PC-9 (cell line): ENCODE measurements at regions not wholly inside any gene's neighbourhood (a gene's known extent, or its start where the extent isn't known, plus 50 kb on each side); places are given as distances from the start of the nearest gene placed in this dataset.

Experiments
- BruUV-seq: library from RNA; stranded (reverse); fragments of 400-500 nt; replicated peaks from 2 replicates; lab custom pipeline; 2021; lab: Mats Ljungman, UMichigan
- CTCF ChIA-PET: fragments of 300-600 bp; sonication (Branson Sonifier 250); formaldehyde crosslinking; loops from one replicate; lab custom pipeline; 2022; ENCODE audit warnings: antibody characterized with exemption; lab: Charles Lee
- POLR2A ChIA-PET: fragments of 300-600 bp; sonication (Branson Sonifier 250); formaldehyde crosslinking; loops from one replicate; lab custom pipeline; 2022; ENCODE audit warnings: antibody characterized with exemption; ENCODE audit not compliant: unreplicated experiment; lab: Charles Lee
- DNase-seq, 2 experiments: peaks; one replicate each; pipeline versions ENCODE4 v3.0.0 to v3.0.0-alpha.2; 2015 to 2022; ENCODE audit warnings: mixed read lengths in 1 of 2
- H2AFZ ChIP-seq: fragments of 200-600 bp; sonication (generic); 2 replicates; pipeline ENCODE4 v1.8.1; 2017; ENCODE audit warnings: antibody characterized with exemption
- H3F3A ChIP-seq: fragments of 200-600 bp; sonication (generic); 2 replicates; pipeline ENCODE4 v1.8.1; 2017; ENCODE audit warnings: antibody characterized with exemption, mild to moderate bottlenecking, low read depth; ENCODE audit not compliant: insufficient read depth
- H3K27ac ChIP-seq: fragments of 200-600 bp; sonication (generic); 2 replicates; pipeline ENCODE4 v1.6.1; 2016; ENCODE audit warnings: mixed run types
- H3K27me3 ChIP-seq: fragments of 200-600 bp; sonication (generic); 2 replicates; pipeline ENCODE4 v1.6.1; 2016; ENCODE audit warnings: low read depth, mixed run types; ENCODE audit not compliant: insufficient read depth
- H3K36me3 ChIP-seq: fragments of 200-600 bp; sonication (generic); 2 replicates; pipeline ENCODE4 v1.6.1; 2016; ENCODE audit warnings: low read depth, mixed run types
- H3K4me1 ChIP-seq: fragments of 200-600 bp; sonication (generic); replicated peaks from 2 replicates; pipeline ENCODE4 v1.6.1; 2016; ENCODE audit warnings: mixed run types; ENCODE audit not compliant: insufficient read depth
- H3K4me2 ChIP-seq: fragments of 200-600 bp; sonication (generic); 2 replicates; pipeline ENCODE4 v1.6.1; 2017; ENCODE audit warnings: mixed run types
- H3K4me3 ChIP-seq: fragments of 200-600 bp; sonication (generic); 2 replicates; pipeline ENCODE4 v1.6.1; 2016; ENCODE audit warnings: mixed run types
- H3K79me2 ChIP-seq: fragments of 200-600 bp; sonication (generic); 2 replicates; pipeline ENCODE4 v1.6.1; 2017; ENCODE audit warnings: low read depth, mixed run types
- H3K9me2 ChIP-seq: fragments of 200-600 bp; sonication (generic); 2 replicates; pipeline ENCODE4 v1.8.1; 2017; ENCODE audit warnings: mild to moderate bottlenecking; ENCODE audit not compliant: insufficient read depth
- H3K9me3 ChIP-seq: fragments of 200-600 bp; sonication (generic); 2 replicates; pipeline ENCODE4 v1.8.1; 2016; ENCODE audit warnings: low read depth; ENCODE audit not compliant: insufficient read depth
- H4K20me1 ChIP-seq: fragments of 200-600 bp; sonication (generic); 2 replicates; pipeline ENCODE4 v1.8.1; 2017; ENCODE audit not compliant: insufficient read depth
- CTCF ChIP-seq: fragments of 200-600 bp; sonication (generic); conservative IDR thresholded peaks from 2 replicates; pipeline ENCODE4 v1.6.1; 2017; ENCODE audit warnings: mixed run types, antibody characterized with exemption, mild to moderate bottlenecking, moderate library complexity
- EZH2 ChIP-seq: fragments of 200-600 bp; sonication (generic); IDR thresholded peaks from 2 replicates; pipeline ENCODE4 v1.8.0; 2017; ENCODE audit warnings: antibody characterized with exemption, low read depth
- intact Hi-C: fragments of 100-400 bp; cut with micrococcal nuclease; formaldehyde crosslinking; loops from one replicate; pipeline ENCODE4 v1.10.0; 2022; ENCODE audit not compliant: unreplicated experiment

DNA sequence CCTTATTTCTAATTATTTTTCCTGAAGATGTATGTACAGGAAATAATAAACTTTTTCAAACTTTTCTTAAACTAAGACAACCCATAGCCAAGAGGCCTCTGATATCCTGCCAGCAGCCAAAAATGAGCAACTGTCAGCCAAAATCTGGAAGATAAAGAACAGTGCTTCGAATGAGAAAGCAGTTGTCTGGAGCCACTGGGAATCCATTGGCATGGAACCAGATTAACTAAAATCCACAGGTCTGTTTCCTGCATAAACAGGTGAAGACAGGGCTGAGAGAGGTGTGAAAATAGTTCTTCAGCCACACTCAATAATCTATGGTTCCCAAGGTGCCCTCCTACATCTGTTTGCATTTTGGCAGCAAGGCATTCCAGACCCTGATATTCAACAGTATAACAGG is 1076.7 kb upstream of the PIK3C3 start:
- Histone ChIP-seq H3K9me3 (no peaks in the 10 kb centered on the region), H2AFZ (no peak overlapping the region), H3K79me2 (no peaks in the 10 kb centered on the region), H3F3A (no peaks in the 10 kb centered on the region), H3K4me3 (no peak overlapping the region), H3K27me3 (no peaks in the 10 kb centered on the region), H3K4me1 (no peaks in the 10 kb centered on the region), H3K4me2 (no peak overlapping the region), H3K27ac (no peak overlapping the region), H3K36me3 (no peaks in the 10 kb centered on the region), H3K9me2 (no peaks in the 10 kb centered on the region), H4K20me1 (no peaks in the 10 kb centered on the region)
- CTCF ChIA-PET, result no interaction called here
- DNase-seq, result no peak
- no peak for TF ChIP-seq EZH2
- TF ChIP-seq CTCF, result no peak
- POLR2A ChIA-PET, result no interaction called here
- intact Hi-C loops, result no loop called here
- no TSS peak for BruUV-seq

DNA sequence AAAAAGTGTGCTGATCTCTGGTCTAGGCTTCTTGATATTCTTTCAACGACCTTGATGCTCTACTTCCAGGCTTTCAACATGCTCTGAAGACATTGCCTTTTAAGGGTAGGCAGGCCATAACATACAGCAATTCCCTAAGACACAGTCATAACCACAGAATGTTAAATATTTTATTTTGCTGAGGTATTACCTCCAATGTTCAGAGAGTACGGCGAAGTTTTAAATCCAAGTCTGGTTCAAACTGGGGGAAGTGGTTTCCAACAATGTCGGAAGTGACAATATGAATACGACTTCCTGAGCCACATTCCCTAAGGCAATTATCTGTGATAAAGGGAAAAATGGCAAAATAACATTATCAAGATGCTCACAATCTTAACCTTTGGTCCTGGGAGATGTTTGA is 1077.9 kb upstream of the PIK3C3 start:
- Histone ChIP-seq H2AFZ (no peak overlapping the region), H3K79me2 (no peaks in the 10 kb centered on the region), H3K9me2 (no peaks in the 10 kb centered on the region), H4K20me1 (no peaks in the 10 kb centered on the region), H3K9me3 (no peaks in the 10 kb centered on the region), H3K27me3 (no peaks in the 10 kb centered on the region), H3K36me3 (no peaks in the 10 kb centered on the region), H3K4me3 (no peak overlapping the region), H3K4me2 (no peak overlapping the region), H3K27ac (no peak overlapping the region), H3K4me1 (no peaks in the 10 kb centered on the region), H3F3A (no peaks in the 10 kb centered on the region)
- intact Hi-C loops, result no loop called here
- ChIA-PET POLR2A (no interaction called here), CTCF (no interaction called here)
- no TSS peak for BruUV-seq
- no peak for DNase-seq
- no peak for TF ChIP-seq EZH2
- no peak for TF ChIP-seq CTCF

DNA sequence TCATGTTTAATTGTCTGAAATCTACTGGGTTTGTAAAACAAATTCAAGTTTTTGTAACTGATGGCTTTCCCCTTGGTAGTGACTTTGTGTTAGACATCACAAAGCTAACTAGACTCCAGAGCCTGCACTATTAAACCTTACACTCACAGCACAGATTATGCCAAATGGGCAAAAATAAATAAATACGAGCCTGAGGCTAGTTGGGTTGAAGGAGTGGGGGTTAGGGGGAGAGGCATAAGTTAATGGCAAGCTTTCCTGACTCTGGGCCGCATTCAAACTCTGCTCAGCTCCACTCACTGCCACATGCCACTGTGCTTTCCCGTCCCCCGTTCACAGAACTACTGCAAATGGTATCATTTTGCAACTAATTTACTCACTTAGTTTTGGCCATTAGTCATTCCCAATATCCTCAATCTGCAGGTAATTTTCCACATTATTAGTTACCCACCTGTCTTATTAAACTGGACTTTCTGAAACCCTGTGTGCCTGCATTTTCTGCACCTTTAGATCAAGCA is 1079.9 kb upstream of the PIK3C3 start:
- Histone ChIP-seq H3F3A (no peaks in the 10 kb centered on the region), H3K9me3 (no peaks in the 10 kb centered on the region), H3K36me3 (no peaks in the 10 kb centered on the region), H3K4me3 (no peak overlapping the region), H3K9me2 (no peaks in the 10 kb centered on the region), H3K79me2 (no peaks in the 10 kb centered on the region), H3K27ac (no peak overlapping the region), H2AFZ (no peak overlapping the region), H3K4me1 (no peaks in the 10 kb centered on the region), H4K20me1 (no peaks in the 10 kb centered on the region), H3K27me3 (no peaks in the 10 kb centered on the region), H3K4me2 (no peak overlapping the region)
- no peak for TF ChIP-seq CTCF
- POLR2A ChIA-PET, result no interaction called here
- CTCF ChIA-PET, result no interaction called here
- intact Hi-C loops, result no loop called here
- no TSS peak for BruUV-seq
- DNase-seq, result no peak
